K562 (cell line): ENCODE measurements at regions not wholly inside any gene's neighbourhood (a gene's known extent, or its start where the extent isn't known, plus 50 kb on each side); places are given as distances from the start of the nearest gene placed in this dataset.

Source experiments
- ARNT ChIP-seq, 2 experiments: fragments of 450-650 bp; IDR thresholded peaks; 2 replicates each; pipeline ENCODE4 v1.6.1; 2016; ENCODE audit warnings: mild to moderate bottlenecking in 1 of 2
- ATF7 ChIP-seq: fragments of 450-650 bp; IDR thresholded peaks from 2 replicates; pipeline ENCODE4 v1.7.1; 2014; ENCODE audit warnings: mild to moderate bottlenecking, moderate library complexity
- C11orf30 ChIP-seq: fragments of 450-650 bp; IDR thresholded peaks from 2 replicates; pipeline ENCODE4 v1.6.1; 2016; ENCODE audit warnings: low read depth, mild to moderate bottlenecking
- FOSL1 ChIP-seq: fragments of 200-800 bp; sonication (Bioruptor generic); conservative IDR thresholded peaks from 2 replicates; pipeline ENCODE4 v1.6.1; 2016; ENCODE audit warnings: missing genetic modification characterization, missing compliant biosample characterization
- GABPB1 ChIP-seq: sonication (generic); formaldehyde crosslinking; IDR thresholded peaks from 2 replicates; pipeline ENCODE4 v1.8.0; 2022; ENCODE audit warnings: mild to moderate bottlenecking, missing genetic modification reagents
- LARP7 ChIP-seq: fragments of 450-650 bp; IDR thresholded peaks from 2 replicates; pipeline ENCODE4 v1.6.1; 2016
- MCM7 ChIP-seq, 2 experiments: fragments of 450-650 bp; IDR thresholded peaks; 2 replicates each; pipeline ENCODE4 v1.6.1; 2016 to 2018
- MTA2 ChIP-seq: fragments of 450-650 bp; IDR thresholded peaks from 2 replicates; pipeline ENCODE4 v1.6.1; 2016; ENCODE audit warnings: low read depth
- MYNN ChIP-seq, 2 experiments: sonication (generic); formaldehyde crosslinking in 1 of 2; IDR thresholded peaks; 2 replicates each; pipeline versions ENCODE4 v1.5.0 to v1.6.1; 2016 to 2020; ENCODE audit warnings: antibody characterized with exemption in 1 of 2, missing genetic modification reagents in 1 of 2
- NFXL1 ChIP-seq: fragments of 450-650 bp; formaldehyde crosslinking; IDR thresholded peaks from 2 replicates; pipeline ENCODE4 v1.4.0; 2021; ENCODE audit warnings: mild to moderate bottlenecking
- NR2C2 ChIP-seq, 2 experiments: fragments of 200-800 bp in 1 of 2; sonication (Bioruptor generic) in 1 of 2; sonication (generic) in 1 of 2; formaldehyde crosslinking in 1 of 2; IDR thresholded peaks; 2 replicates each; pipeline versions ENCODE4 v1.6.1 to v1.8.0; 2016 to 2022; ENCODE audit warnings: mild to moderate bottlenecking in 1 of 2, missing compliant biosample characterization in 1 of 2, missing genetic modification characterization in 1 of 2, missing genetic modification reagents in 1 of 2
- RBBP5 ChIP-seq: fragments of 200-600 bp; sonication (generic); IDR thresholded peaks from 2 replicates; pipeline ENCODE4 v1.6.1; 2012; ENCODE audit warnings: borderline replicate concordance, mild to moderate bottlenecking, low read length, control low read depth, inconsistent platforms; ENCODE audit not compliant: insufficient read depth, poor library complexity, severe bottlenecking
- SAFB2 ChIP-seq: fragments of 200-400 bp; formaldehyde crosslinking; IDR thresholded peaks from 2 replicates; pipeline ENCODE4 v1.6.1; 2018; ENCODE audit warnings: borderline replicate concordance, low read length, low read depth, moderate library complexity; ENCODE audit not compliant: severe bottlenecking
- TCF3 ChIP-seq: sonication (generic); formaldehyde crosslinking; IDR thresholded peaks from 2 replicates; pipeline ENCODE4 v1.4.0; 2020; ENCODE audit warnings: mild to moderate bottlenecking, missing genetic modification reagents
- TRIM24 ChIP-seq, 2 experiments: fragments of 450-650 bp; IDR thresholded peaks; 2 replicates each; pipeline ENCODE4 v1.6.1; 2016
- ZC3H4 ChIP-seq: sonication (generic); formaldehyde crosslinking; IDR thresholded peaks from 2 replicates; pipeline ENCODE4 v1.9.0; 2021; ENCODE audit warnings: missing genetic modification reagents, borderline replicate concordance
- ZFP36 ChIP-seq: fragments of 150-350 bp; IDR thresholded peaks from 2 replicates; pipeline ENCODE4 v1.6.1; 2018; ENCODE audit warnings: low read length, low read depth; ENCODE audit not compliant: partially characterized antibody
- ZNF766 ChIP-seq: fragments of 200-800 bp; sonication (Bioruptor generic); conservative IDR thresholded peaks from 2 replicates; pipeline ENCODE4 v1.6.1; 2016; ENCODE audit warnings: missing genetic modification characterization, missing compliant biosample characterization
- TF ChIP-seq, protein P1 (sequence below): fragments of 250-450 bp; sonication (Bioruptor Pico); IDR thresholded peaks from 2 replicates; pipeline ENCODE4 v1.4.0; 2020; ENCODE audit warnings: mild to moderate bottlenecking, moderate library complexity
- TF ChIP-seq, protein P2 (sequence below): IDR thresholded peaks from 2 replicates; pipeline ENCODE4 v1.6.1; 2012; ENCODE audit warnings: low read depth, low read length, improper control_type of control experiment, borderline replicate concordance
- TF ChIP-seq, protein P3 (sequence below): sonication (generic); formaldehyde crosslinking; IDR thresholded peaks from 2 replicates; pipeline ENCODE4 v1.8.1; 2023; ENCODE audit warnings: mild to moderate bottlenecking, missing genetic modification reagents
- TF ChIP-seq, protein P4 (sequence below), 2 experiments: fragments of 450-650 bp in 1 of 2; sonication (generic) in 1 of 2; formaldehyde crosslinking in 1 of 2; IDR thresholded peaks in 1 of 2; conservative IDR thresholded peaks in 1 of 2; 2 replicates each; pipeline versions ENCODE4 v1.6.1 to v1.8.1; 2016 to 2023; ENCODE audit warnings: mild to moderate bottlenecking in 2 of 2, moderate library complexity in 2 of 2, inconsistent platforms in 1 of 2, missing genetic modification reagents in 1 of 2

DNA sequence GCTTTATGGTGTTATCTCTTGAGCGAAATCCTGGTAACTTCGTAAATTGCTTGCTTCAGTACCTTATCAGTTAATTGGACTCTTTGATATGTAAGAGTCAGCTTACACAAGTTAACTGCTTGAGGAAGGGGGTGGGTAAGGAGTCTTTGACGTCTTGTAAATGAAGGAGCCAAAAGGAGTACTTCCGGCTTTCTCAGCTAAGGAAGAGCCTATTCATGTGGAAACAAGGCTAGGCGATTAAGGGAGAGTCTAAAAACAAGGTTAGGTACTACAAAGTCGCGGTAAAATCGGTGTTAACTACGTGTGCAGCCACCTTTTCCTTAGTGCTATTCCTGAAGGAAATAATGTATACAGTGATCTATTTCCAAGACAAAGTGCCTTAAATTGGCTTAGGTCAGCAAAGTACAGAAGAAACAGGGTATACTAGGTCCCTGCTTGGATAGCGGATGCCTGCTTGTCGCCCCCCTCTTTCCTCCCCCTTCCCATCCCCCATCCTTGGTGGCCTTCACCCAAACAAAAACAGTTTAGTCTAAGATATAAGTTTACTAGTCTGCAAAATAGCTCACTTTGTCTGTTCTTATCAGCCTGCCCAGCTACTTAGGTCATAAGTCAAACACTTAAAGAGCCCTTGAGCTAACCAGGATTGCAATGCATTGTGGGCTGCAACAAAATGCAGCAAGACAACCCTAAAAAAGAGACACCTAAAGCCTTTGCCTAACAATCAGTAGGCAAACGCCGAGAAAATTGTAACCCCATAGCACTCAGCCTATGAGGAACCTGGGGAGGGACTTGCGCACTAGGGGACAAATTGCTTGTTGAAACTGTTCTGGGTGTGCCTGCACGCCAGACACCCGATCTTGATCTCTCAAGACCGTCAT lies 147.3 kb downstream of the TRIM27 start (continued):
- 0 out of 2 replicates have a peak, but pooled peaks have one; percentile 31 for TF ChIP-seq GABPB1 (CRISPR knock-in tag)
- TF ChIP-seq, protein P1, sequence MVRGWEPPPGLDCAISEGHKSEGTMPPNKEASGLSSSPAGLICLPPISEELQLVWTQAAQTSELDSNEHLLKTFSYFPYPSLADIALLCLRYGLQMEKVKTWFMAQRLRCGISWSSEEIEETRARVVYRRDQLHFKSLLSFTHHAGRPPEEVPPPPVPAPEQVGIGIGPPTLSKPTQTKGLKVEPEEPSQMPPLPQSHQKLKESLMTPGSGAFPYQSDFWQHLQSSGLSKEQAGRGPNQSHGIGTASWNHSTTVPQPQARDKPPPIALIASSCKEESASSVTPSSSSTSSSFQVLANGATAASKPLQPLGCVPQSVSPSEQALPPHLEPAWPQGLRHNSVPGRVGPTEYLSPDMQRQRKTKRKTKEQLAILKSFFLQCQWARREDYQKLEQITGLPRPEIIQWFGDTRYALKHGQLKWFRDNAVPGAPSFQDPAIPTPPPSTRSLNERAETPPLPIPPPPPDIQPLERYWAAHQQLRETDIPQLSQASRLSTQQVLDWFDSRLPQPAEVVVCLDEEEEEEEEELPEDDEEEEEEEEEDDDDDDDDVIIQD (CRISPR knock-in tag), result no peak
- no peak for TF ChIP-seq NR2C2 (CRISPR knock-in tag; IDR thresholded peaks at IDR 0.05)
- TF ChIP-seq NR2C2 (tag; IDR thresholded peaks at IDR 0.05), result peak; percentile 94
- no peak for TF ChIP-seq NFXL1 (CRISPR knock-in tag)
- TF ChIP-seq ATF7, result peak; percentile 69; the same call in 1 of the 2 replicates
- no peak for TF ChIP-seq MYNN (IDR thresholded peaks at IDR 0.05)
- TF ChIP-seq MYNN (CRISPR knock-in tag; IDR thresholded peaks at IDR 0.05), result no peak
- no peak for TF ChIP-seq ZC3H4
- TF ChIP-seq TRIM24 (IDR thresholded peaks at IDR 0.05), result 0 out of 4 replicates have a peak, but pooled peaks of 1 of the 2 experiments have one; percentile 7
- TF ChIP-seq MTA2, result 0 out of 2 replicates have a peak, but pooled peaks have one; percentile 14
- TF ChIP-seq TCF3 (CRISPR knock-in tag), result peak; percentile 67
- no peak for TF ChIP-seq MCM7 (IDR thresholded peaks at IDR 0.05)
- peak; percentile 57 for TF ChIP-seq FOSL1 (tag)
- peak; percentile 79; the same call in 1 of the 2 replicates for TF ChIP-seq ZNF766
- TF ChIP-seq ZFP36, result no peak
- TF ChIP-seq LARP7, result no peak
- TF ChIP-seq, protein P2, sequence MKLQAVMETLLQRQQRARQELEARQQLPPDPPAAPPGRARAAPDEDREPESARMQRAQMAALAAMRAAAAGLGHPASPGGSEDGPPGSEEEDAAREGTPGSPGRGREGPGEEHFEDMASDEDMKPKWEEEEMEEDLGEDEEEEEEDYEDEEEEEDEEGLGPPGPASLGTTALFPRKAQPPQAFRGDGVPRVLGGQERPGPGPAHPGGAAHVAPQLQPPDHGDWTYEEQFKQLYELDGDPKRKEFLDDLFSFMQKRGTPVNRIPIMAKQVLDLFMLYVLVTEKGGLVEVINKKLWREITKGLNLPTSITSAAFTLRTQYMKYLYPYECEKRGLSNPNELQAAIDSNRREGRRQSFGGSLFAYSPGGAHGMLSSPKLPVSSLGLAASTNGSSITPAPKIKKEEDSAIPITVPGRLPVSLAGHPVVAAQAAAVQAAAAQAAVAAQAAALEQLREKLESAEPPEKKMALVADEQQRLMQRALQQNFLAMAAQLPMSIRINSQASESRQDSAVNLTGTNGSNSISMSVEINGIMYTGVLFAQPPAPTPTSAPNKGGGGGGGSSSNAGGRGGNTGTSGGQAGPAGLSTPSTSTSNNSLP, result no peak
- TF ChIP-seq C11orf30, result peak; percentile 89
- TF ChIP-seq, protein P3, sequence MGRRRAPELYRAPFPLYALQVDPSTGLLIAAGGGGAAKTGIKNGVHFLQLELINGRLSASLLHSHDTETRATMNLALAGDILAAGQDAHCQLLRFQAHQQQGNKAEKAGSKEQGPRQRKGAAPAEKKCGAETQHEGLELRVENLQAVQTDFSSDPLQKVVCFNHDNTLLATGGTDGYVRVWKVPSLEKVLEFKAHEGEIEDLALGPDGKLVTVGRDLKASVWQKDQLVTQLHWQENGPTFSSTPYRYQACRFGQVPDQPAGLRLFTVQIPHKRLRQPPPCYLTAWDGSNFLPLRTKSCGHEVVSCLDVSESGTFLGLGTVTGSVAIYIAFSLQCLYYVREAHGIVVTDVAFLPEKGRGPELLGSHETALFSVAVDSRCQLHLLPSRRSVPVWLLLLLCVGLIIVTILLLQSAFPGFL (CRISPR knock-in tag), result no peak
- TF ChIP-seq ARNT (IDR thresholded peaks at IDR 0.05), result peak in 1 of 2 experiments; percentile 88; a peak in 2 of 4 replicates
- peak; percentile 40 for TF ChIP-seq RBBP5
- TF ChIP-seq, protein P4, sequence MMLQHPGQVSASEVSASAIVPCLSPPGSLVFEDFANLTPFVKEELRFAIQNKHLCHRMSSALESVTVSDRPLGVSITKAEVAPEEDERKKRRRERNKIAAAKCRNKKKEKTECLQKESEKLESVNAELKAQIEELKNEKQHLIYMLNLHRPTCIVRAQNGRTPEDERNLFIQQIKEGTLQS (IDR thresholded peaks at IDR 0.05), result no peak
- TF ChIP-seq, protein P4 (CRISPR knock-in tag; conservative IDR thresholded peaks at IDR 0.05), result 0 out of 2 replicates have a peak, but pooled peaks have one; percentile 21
- TF ChIP-seq SAFB2, result no peak
